HCT116 (cell line): ENCODE measurements at regions not wholly inside any gene's neighbourhood (a gene's known extent, or its start where the extent isn't known, plus 50 kb on each side); places are given as distances from the start of the nearest gene placed in this dataset.
"Not testable (repeated sequence)": the region's sequence is repeated elsewhere in the genome, so short reads cannot be mapped to it uniquely, and the experiment has no call there.

ENCODE experiments used
- ATAC-seq: fragments of 200-7000 bp; cut with Tn5 transposase; 2 replicates; pipeline ENCODE4 v1.9.1; 2020; ENCODE audit warnings: mild to moderate bottlenecking, moderate library complexity
- BruUV-seq: library from RNA; stranded (reverse); fragments of 400-500 nt; replicated peaks from 2 replicates; lab custom pipeline; 2021; lab: Mats Ljungman, UMichigan
- CTCF ChIA-PET: fragments of 300-600 bp; sonication (Branson Sonifier 250); formaldehyde crosslinking; loops from one replicate; lab custom pipeline; 2021; ENCODE audit warnings: antibody characterized with exemption; lab: Charles Lee
- POLR2A ChIA-PET: fragments of 300-600, 350-600 bp; sonication (Branson Sonifier 250); formaldehyde crosslinking; loops from one replicate; lab custom pipeline; 2021; ENCODE audit warnings: antibody characterized with exemption; lab: Charles Lee
- RAD21 ChIA-PET, 2 experiments: fragments of 300-600 bp; sonication (Branson Sonifier 250); formaldehyde crosslinking; loops; one replicate each; lab custom pipeline; 2023; ENCODE audit warnings: low total read pairs in 2 of 2; ENCODE audit not compliant: uncharacterized antibody in 2 of 2, unreplicated experiment in 2 of 2, low non-redundant PET in 1 of 2; lab: Charles Lee
- DNase-seq: peaks from one replicate; pipeline ENCODE4 v3.0.0-alpha.2; 2010; ENCODE audit warnings: low read depth, low spot score
- H2AFZ ChIP-seq: fragments of 200-600 bp; shearing (Covaris generic), sonication (generic); 2 replicates; pipeline ENCODE4 v1.6.1; 2017; ENCODE audit warnings: low read depth, mixed run types, mixed read lengths, antibody characterized with exemption, low read length; ENCODE audit not compliant: poor library complexity, severe bottlenecking
- H3K27ac ChIP-seq: 2 replicates; pipeline ENCODE4 v1.5.1; 2012; ENCODE audit warnings: low read depth, low read length
- H3K27me3 ChIP-seq: fragments of 200-600 bp; sonication (generic); 2 replicates; pipeline ENCODE4 v1.6.1; 2016; ENCODE audit warnings: mixed run types, low read length, mixed read lengths; ENCODE audit not compliant: insufficient read depth
- H3K36me3 ChIP-seq, 2 experiments: fragments of 200-500 bp in 1 of 2; fragments of 200-600 bp in 1 of 2; sonication (Bioruptor generic) in 1 of 2; sonication (generic) in 1 of 2; 2 replicates each; pipeline versions ENCODE4 v1.5.1 to v1.6.1; 2014 to 2016; ENCODE audit warnings: low read length in 2 of 2, inconsistent platforms in 1 of 2, mixed read lengths in 1 of 2, mixed run types in 1 of 2; ENCODE audit not compliant: insufficient read depth in 2 of 2, control insufficient read depth in 1 of 2
- H3K4me1 ChIP-seq, 2 experiments: fragments of 200-600 bp in 1 of 2; sonication (generic) in 1 of 2; 2 replicates each; pipeline versions ENCODE4 v1.5.1 to v1.6.1; 2012 to 2017; ENCODE audit warnings: low read length in 2 of 2, inconsistent platforms in 1 of 2, mild to moderate bottlenecking in 1 of 2, mixed read lengths in 1 of 2, mixed run types in 1 of 2, moderate library complexity in 1 of 2; ENCODE audit not compliant: insufficient read depth in 2 of 2, control insufficient read depth in 1 of 2
- H3K4me2 ChIP-seq: fragments of 200-600 bp; sonication (generic); 2 replicates; pipeline ENCODE4 v1.6.1; 2017; ENCODE audit warnings: mixed run types, low read length, mixed read lengths
- H3K4me3 ChIP-seq, 2 experiments: fragments of 200-600 bp in 1 of 2; sonication (generic) in 1 of 2; replicated peaks in 1 of 2; 2 replicates each; pipeline ENCODE4 v1.5.1; 2011 to 2016; ENCODE audit warnings: low read length in 2 of 2, control low read depth in 1 of 2, low read depth in 1 of 2, mild to moderate bottlenecking in 1 of 2, mixed read lengths in 1 of 2, mixed run types in 1 of 2
- H3K79me2 ChIP-seq: fragments of 200-600 bp; sonication (generic); 2 replicates; pipeline ENCODE4 v1.6.1; 2017; ENCODE audit warnings: mild to moderate bottlenecking, mixed run types, low read length, moderate library complexity, mixed read lengths; ENCODE audit not compliant: insufficient read depth
- H3K9ac ChIP-seq: fragments of 200-600 bp; sonication (generic); 2 replicates; pipeline ENCODE4 v1.6.1; 2016; ENCODE audit warnings: low read length, mixed read lengths
- H3K9me2 ChIP-seq: fragments of 200-600 bp; sonication (generic), shearing (Covaris generic); 2 replicates; pipeline ENCODE4 v1.6.1; 2017; ENCODE audit warnings: mixed run types, mild to moderate bottlenecking, moderate library complexity; ENCODE audit not compliant: insufficient read depth
- H3K9me3 ChIP-seq, 2 experiments: fragments of 200-500 bp in 1 of 2; fragments of 200-600 bp in 1 of 2; sonication (Bioruptor generic) in 1 of 2; sonication (generic) in 1 of 2; 2 replicates each; pipeline ENCODE4 v1.6.1; 2014 to 2017; ENCODE audit warnings: low read length in 2 of 2, mixed read lengths in 2 of 2, inconsistent platforms in 1 of 2, low read depth in 1 of 2, mild to moderate bottlenecking in 1 of 2, mixed run types in 1 of 2, moderate library complexity in 1 of 2; ENCODE audit not compliant: control insufficient read depth in 1 of 2, insufficient read depth in 1 of 2
- H4K20me1 ChIP-seq: fragments of 200-600 bp; sonication (generic), shearing (Covaris generic); 2 replicates; pipeline ENCODE4 v1.6.1; 2017; ENCODE audit warnings: mixed run types, mild to moderate bottlenecking, moderate library complexity; ENCODE audit not compliant: insufficient read depth
- intact Hi-C: fragments of 100-400 bp; cut with micrococcal nuclease; formaldehyde crosslinking; loops from 2 replicates; pipeline ENCODE4 v1.10.0; 2022

GRCh38 chr14:105672450-105673200, 146.2 kb downstream of the TMEM121 start:
- H3K79me2 ChIP-seq, DNase-seq, RAD21 ChIA-PET, H3K9me3 ChIP-seq, H3K4me3 ChIP-seq, H3K36me3 ChIP-seq, ATAC-seq, BruUV-seq, POLR2A ChIA-PET, CTCF ChIA-PET, H4K20me1 ChIP-seq, H3K27ac ChIP-seq, H3K9me2 ChIP-seq, H3K27me3 ChIP-seq, H2AFZ ChIP-seq, H3K4me1 ChIP-seq, H3K4me2 ChIP-seq, H3K9ac ChIP-seq: not testable (repeated sequence)
- intact Hi-C loops: loop anchor here (5.0 to 10.0 kb wide), 3 partner anchors 260 to 332 kb away; no protein-coding TSS in a partner anchor

- intact Hi-C loops: loop anchor here (10.0 kb wide), 1 partner anchor 329 kb away; no protein-coding TSS in a partner anchor
- CTCF ChIA-PET, POLR2A ChIA-PET: not testable (repeated sequence)
Measured at GRCh38 chr14:105675433-105675832, 149.1 kb downstream of the TMEM121 start.

GRCh38 chr14:105675905-105676670, 149.7 kb downstream of the TMEM121 start:
- H3K9me2 ChIP-seq, H3K27me3 ChIP-seq, H2AFZ ChIP-seq, BruUV-seq, H3K36me3 ChIP-seq, H3K4me1 ChIP-seq, H3K4me3 ChIP-seq, H3K27ac ChIP-seq, RAD21 ChIA-PET, H3K79me2 ChIP-seq, H3K4me2 ChIP-seq, ATAC-seq, DNase-seq, POLR2A ChIA-PET, H3K9ac ChIP-seq, H4K20me1 ChIP-seq, H3K9me3 ChIP-seq: not testable (repeated sequence)
- CTCF ChIA-PET: interaction anchor here (0.7 kb wide), 1 partner anchor 320 kb away, joined by 4 read pairs; no protein-coding TSS in a partner anchor
- intact Hi-C loops: loop anchor here (10.0 kb wide), 1 partner anchor 329 kb away; no protein-coding TSS in a partner anchor

More at GRCh38 chr14:105675433-105675832, 149.1 kb downstream of the TMEM121 start:
- H3K9ac ChIP-seq, H3K27me3 ChIP-seq, H3K79me2 ChIP-seq, H3K9me3 ChIP-seq, DNase-seq, BruUV-seq, H4K20me1 ChIP-seq, RAD21 ChIA-PET, H3K9me2 ChIP-seq, H2AFZ ChIP-seq, H3K4me1 ChIP-seq, H3K4me3 ChIP-seq, H3K36me3 ChIP-seq, H3K27ac ChIP-seq, ATAC-seq, H3K4me2 ChIP-seq: not testable (repeated sequence)

- BruUV-seq, H3K27me3 ChIP-seq, H4K20me1 ChIP-seq, H3K79me2 ChIP-seq, DNase-seq, POLR2A ChIA-PET, RAD21 ChIA-PET, ATAC-seq, H3K9me3 ChIP-seq, H3K4me1 ChIP-seq, H3K4me2 ChIP-seq, H3K9me2 ChIP-seq, H2AFZ ChIP-seq, H3K4me3 ChIP-seq, H3K27ac ChIP-seq, H3K9ac ChIP-seq, H3K36me3 ChIP-seq, CTCF ChIA-PET: not testable (repeated sequence)
- intact Hi-C loops: loop anchor here (10.0 kb wide), 1 partner anchor 327 kb away; no protein-coding TSS in a partner anchor
Measured at GRCh38 chr14:105678057-105678456, 151.7 kb downstream of the TMEM121 start.
